ENCODE measurements at regions not wholly inside any gene's neighbourhood (a gene's known extent, or its start where the extent isn't known, plus 50 kb on each side); places are given as distances from the start of the nearest gene placed in this dataset.
A peak's percentile ranks its signal among the peaks of the same experiment; 100 is the strongest.

DNA sequence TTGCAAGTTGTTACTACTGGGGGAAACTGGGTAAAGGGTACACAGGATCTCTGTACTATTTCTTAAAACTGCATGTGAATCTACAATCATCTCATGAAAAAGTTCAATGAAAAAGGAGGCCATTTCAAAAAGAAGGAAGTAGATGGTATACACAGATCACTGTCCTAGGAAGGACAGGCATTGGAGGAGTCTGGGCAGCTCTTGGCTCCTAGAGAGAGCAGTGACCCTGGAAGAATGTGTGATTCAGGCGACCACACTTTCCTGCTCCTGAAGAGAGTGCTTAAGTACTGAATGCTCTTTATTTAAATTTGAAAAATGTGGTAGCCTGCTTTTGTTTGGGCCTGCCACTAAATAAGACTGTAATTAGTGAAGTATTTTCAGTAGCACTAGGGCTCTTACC is 318.1 kb upstream of the CASK start:
- Mint-ChIP-seq H3K4me1 (no peaks in the 10 kb centered on the region), H3K27me3 (ENCODE audit: low read depth, poor library complexity) (peaks cover 7% of the 10 kb centered on the region), H3K36me3 (ENCODE audit: low read depth) (no peaks in the 10 kb centered on the region), H3K4me3 (no peak overlapping the region), H3K9me3 (peaks cover 8% of the 10 kb centered on the region), H3K27ac (no peak overlapping the region)
- DNase-seq: no peak
- TF ChIP-seq, protein P1, sequence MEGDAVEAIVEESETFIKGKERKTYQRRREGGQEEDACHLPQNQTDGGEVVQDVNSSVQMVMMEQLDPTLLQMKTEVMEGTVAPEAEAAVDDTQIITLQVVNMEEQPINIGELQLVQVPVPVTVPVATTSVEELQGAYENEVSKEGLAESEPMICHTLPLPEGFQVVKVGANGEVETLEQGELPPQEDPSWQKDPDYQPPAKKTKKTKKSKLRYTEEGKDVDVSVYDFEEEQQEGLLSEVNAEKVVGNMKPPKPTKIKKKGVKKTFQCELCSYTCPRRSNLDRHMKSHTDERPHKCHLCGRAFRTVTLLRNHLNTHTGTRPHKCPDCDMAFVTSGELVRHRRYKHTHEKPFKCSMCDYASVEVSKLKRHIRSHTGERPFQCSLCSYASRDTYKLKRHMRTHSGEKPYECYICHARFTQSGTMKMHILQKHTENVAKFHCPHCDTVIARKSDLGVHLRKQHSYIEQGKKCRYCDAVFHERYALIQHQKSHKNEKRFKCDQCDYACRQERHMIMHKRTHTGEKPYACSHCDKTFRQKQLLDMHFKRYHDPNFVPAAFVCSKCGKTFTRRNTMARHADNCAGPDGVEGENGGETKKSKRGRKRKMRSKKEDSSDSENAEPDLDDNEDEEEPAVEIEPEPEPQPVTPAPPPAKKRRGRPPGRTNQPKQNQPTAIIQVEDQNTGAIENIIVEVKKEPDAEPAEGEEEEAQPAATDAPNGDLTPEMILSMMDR (IDR thresholded peaks at IDR 0.05): no peak

DNA sequence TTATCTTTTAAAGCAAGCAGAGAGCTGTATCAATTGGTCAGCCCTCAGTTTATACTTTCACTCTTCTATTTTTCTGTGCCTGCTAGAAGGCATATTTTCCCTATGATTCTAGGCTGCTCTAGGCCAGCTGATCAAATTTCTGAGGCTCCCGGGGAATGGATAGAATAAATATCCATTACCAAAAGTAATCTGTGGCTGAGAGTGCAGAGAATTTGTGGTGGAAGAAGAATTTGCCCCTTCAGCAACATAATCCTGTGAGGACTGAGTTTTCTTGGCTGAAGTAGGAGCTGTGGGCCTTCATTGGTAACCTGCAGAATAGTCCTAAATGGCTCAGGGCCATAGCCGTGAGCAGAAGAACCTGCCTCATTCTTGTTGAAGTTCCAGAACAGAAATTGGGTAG is 314.6 kb upstream of the CASK start:
- H3K27me3 Mint-ChIP-seq (ENCODE audit: low read depth, poor library complexity): peaks cover 7% of the 10 kb centered on the region
- no peak overlapping the region for H3K27ac Mint-ChIP-seq
- H3K4me1 Mint-ChIP-seq: no peaks in the 10 kb centered on the region
- TF ChIP-seq, protein P1 (IDR thresholded peaks at IDR 0.05): no peak
- no peak overlapping the region for H3K4me3 Mint-ChIP-seq
- no peak for DNase-seq
- H3K9me3 Mint-ChIP-seq: peaks cover 8% of the 10 kb centered on the region
- no peaks in the 10 kb centered on the region for H3K36me3 Mint-ChIP-seq (ENCODE audit: low read depth)

DNA sequence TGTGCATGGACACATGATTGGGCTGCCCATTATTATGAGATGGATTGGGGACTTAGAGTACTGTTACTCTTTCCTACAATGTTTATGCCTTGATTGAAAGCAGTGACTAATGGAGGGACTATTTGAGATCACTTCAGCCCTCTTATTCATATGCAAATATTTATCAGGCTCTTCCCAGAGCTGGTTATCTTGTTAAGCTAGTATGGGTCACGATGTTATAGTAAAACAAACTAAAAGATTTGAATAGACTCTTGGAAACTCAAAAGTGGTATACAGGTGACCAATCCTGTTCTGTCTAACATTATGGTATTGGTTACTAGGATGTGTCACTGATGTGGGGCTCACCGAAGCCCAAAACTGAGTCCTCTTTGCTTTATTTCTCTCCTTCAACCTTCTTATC is 306.2 kb upstream of the CASK start:
- Mint-ChIP-seq H3K36me3 (ENCODE audit: low read depth) (peaks cover 4% of the 10 kb centered on the region), H3K9me3 (peaks cover 33% of the 10 kb centered on the region), H3K27ac (no peak overlapping the region), H3K4me1 (no peaks in the 10 kb centered on the region), H3K4me3 (no peak overlapping the region), H3K27me3 (ENCODE audit: low read depth, poor library complexity) (peaks cover 3% of the 10 kb centered on the region)
- DNase-seq: no peak
- TF ChIP-seq, protein P1 (IDR thresholded peaks at IDR 0.05): no peak

DNA sequence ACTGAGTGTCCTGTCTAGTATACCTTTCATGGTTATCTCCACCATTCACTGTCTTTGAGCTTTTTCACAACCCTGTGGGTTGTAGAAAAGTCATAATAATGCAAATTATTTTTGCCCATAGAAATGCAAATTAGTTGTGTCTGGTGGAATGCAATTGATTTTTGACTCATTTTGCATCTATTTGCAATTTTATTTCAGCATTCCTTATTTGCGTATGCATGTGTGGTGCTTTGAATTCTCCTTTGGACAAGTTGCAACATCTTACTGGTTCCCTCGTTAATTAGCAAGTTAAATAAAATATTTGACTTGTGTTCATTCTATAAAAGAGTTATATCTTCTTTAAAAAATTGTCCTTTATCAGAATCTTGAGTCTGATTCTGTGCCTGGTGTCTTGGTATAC is 297.3 kb upstream of the CASK start:
- H3K4me3 Mint-ChIP-seq: no peak overlapping the region
- H3K36me3 Mint-ChIP-seq (ENCODE audit: low read depth): no peaks in the 10 kb centered on the region
- DNase-seq: no peak
- no peak overlapping the region for H3K27ac Mint-ChIP-seq
- peaks cover 2% of the 10 kb centered on the region for H3K27me3 Mint-ChIP-seq (ENCODE audit: low read depth, poor library complexity)
- TF ChIP-seq, protein P1 (IDR thresholded peaks at IDR 0.05): no peak
- peaks cover 12% of the 10 kb centered on the region for H3K4me1 Mint-ChIP-seq
- H3K9me3 Mint-ChIP-seq: peaks cover 15% of the 10 kb centered on the region

DNA sequence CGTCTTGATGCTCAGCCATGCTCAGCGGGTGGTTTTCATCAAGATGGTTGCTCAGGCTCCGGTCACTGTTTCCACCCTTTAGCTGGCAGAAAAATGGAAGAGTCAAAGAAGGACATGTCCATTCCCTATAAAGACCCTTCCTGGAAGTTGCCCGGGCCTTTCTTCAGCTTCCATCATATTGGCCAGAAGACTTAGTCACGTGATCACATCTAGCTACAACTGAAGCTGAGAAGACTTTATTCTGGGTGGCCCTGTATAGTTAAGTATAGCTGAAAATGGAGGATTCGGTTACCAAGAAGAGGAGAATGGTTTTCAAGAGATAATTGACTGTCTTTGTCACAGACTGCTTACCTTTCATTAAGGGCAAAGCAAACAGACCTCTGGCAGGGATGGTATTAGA is 296.7 kb upstream of the CASK start:
- Mint-ChIP-seq H3K4me3 (no peak overlapping the region), H3K27me3 (ENCODE audit: low read depth, poor library complexity) (peaks cover 2% of the 10 kb centered on the region), H3K27ac (no peak overlapping the region), H3K36me3 (ENCODE audit: low read depth) (no peaks in the 10 kb centered on the region), H3K4me1 (peaks cover 12% of the 10 kb centered on the region), H3K9me3 (peaks cover 12% of the 10 kb centered on the region)
- DNase-seq: no peak
- TF ChIP-seq, protein P1 (IDR thresholded peaks at IDR 0.05): no peak

DNA sequence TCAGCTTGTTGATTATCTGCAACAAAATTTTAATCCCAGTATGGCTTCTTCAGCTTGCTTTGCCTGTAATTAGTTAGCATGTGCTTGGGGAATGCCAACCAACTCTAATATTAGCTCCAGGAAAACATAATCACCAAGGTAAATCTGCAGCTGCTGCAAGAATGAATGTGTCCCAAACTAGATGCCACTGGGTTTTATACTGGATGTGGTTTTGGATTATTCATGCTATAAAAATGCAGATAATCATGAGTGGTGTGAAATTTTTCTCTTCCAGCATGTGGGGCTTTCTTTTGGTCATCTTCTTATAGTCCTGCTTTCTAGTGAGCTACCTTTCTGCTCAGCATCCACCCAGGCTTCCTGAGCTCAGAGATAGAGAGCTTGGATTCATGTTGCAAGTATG is 295.9 kb upstream of the CASK start:
- peaks cover 12% of the 10 kb centered on the region for H3K4me1 Mint-ChIP-seq
- H3K27me3 Mint-ChIP-seq (ENCODE audit: low read depth, poor library complexity): peaks cover 2% of the 10 kb centered on the region
- H3K9me3 Mint-ChIP-seq: peaks cover 4% of the 10 kb centered on the region
- peak overlapping the region; percentile 14 for H3K27ac Mint-ChIP-seq
- H3K4me3 Mint-ChIP-seq: no peak overlapping the region
- DNase-seq: no peak
- no peaks in the 10 kb centered on the region for H3K36me3 Mint-ChIP-seq (ENCODE audit: low read depth)
- TF ChIP-seq, protein P1 (IDR thresholded peaks at IDR 0.05): no peak
